Suprapubic skin (tissue), 4 donors: ENCODE measurements at regions not wholly inside any gene's neighbourhood (a gene's known extent, or its start where the extent isn't known, plus 50 kb on each side); places are given as distances from the start of the nearest gene placed in this dataset.

Experiments
- CTCF ChIP-seq, 2 donors: fragments of 200-600 bp in 1 of 2; fragments of 450-650 bp in 1 of 2; sonication (generic) in 1 of 2; IDR thresholded peaks; one replicate each; pipeline ENCODE4 v1.5.1; 2016 to 2019; ENCODE audit warnings: antibody characterized with exemption in 2 of 2, mild to moderate bottlenecking in 1 of 2, moderate library complexity in 1 of 2
- EP300 ChIP-seq: sonication (generic); formaldehyde crosslinking; IDR thresholded peaks from one replicate; pipeline ENCODE4 v1.6.1; 2017; ENCODE audit warnings: antibody characterized with exemption
- POLR2A ChIP-seq, 2 donors: fragments of 450-650 bp; IDR thresholded peaks; one replicate each; pipeline ENCODE4 v1.6.1; 2017; ENCODE audit warnings: antibody characterized with exemption in 2 of 2, mild to moderate bottlenecking in 2 of 2, moderate library complexity in 2 of 2
- POLR2AphosphoS5 ChIP-seq, 3 donors: sonication (generic); formaldehyde crosslinking; IDR thresholded peaks; one replicate each; pipeline ENCODE4 v1.6.1; 2017; ENCODE audit warnings: antibody characterized with exemption in 3 of 3

DNA sequence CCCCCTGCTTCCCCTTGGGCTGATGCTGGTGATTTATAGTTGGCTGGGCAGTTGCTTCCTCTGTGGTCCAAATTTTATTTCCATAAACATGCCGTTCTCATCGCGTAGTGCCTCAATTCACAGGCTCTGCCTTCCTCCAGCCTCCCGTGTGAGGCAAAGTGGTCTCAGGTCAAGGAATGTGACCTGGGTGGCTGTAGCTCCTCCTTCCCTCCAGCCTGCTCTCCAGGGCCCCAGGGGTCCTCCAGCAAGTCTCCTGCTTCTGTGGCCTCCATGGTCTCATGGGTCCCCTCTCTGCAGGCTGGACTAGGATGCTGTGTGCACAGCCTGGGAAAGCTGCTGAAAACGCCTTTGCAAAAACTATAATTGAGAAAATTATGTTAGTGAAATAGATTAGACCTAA lies 694.1 kb downstream of the BRD1 start:
- no peak for TF ChIP-seq POLR2A (IDR thresholded peaks at IDR 0.05)
- no peak for TF ChIP-seq CTCF (IDR thresholded peaks at IDR 0.05)
- TF ChIP-seq POLR2AphosphoS5 (IDR thresholded peaks at IDR 0.05), result no peak
- no peak for TF ChIP-seq EP300
